Endothelial cell of umbilical vein (primary cell): ENCODE measurements at regions not wholly inside any gene's neighbourhood (a gene's known extent, or its start where the extent isn't known, plus 50 kb on each side); places are given as distances from the start of the nearest gene placed in this dataset.
"Not testable (repeated sequence)": the region's sequence is repeated elsewhere in the genome, so short reads cannot be mapped to it uniquely, and the experiment has no call there.

Source experiments
- CTCF ChIP-seq, 2 donors: IDR thresholded peaks; 1 replicate in 1 of 2; 2 replicates in 1 of 2; pipeline ENCODE4 v1.5.1; 2011; ENCODE audit warnings: low read length in 2 of 2, mild to moderate bottlenecking in 2 of 2, moderate library complexity in 2 of 2, control low read depth in 1 of 2, inconsistent platforms in 1 of 2, low read depth in 1 of 2; ENCODE audit not compliant: insufficient read depth in 1 of 2; ENCODE audit errors: extremely low read depth in 1 of 2
- POLR2A ChIP-seq: IDR thresholded peaks from 2 replicates; pipeline ENCODE4 v1.6.1; 2012; ENCODE audit warnings: low read depth, mild to moderate bottlenecking, control low read depth, low read length

DNA sequence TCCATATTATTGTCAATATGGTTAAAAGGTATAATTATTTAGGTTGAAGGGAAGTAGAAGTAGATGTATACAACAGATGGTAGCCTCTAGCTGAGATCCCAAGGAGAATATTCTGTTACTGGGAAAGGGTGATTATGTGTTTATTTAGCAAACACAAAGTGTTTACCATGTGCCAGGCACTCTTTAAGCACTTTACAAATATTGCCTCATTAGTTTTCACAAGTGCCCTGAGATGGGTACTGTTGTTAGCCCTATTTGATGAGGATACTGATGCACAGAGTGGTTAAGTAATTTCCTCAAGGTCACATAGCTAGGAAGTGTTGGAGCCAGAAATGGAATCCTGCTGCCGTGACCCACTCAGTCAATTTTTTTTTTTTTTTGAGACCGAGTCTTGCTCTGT is 60.3 kb upstream of the NIPA1 start:
- TF ChIP-seq CTCF (IDR thresholded peaks at IDR 0.05; ENCODE audit: extremely low read depth in 1 of 2, insufficient read depth in 1 of 2, low read depth in 1 of 2, low read length in 2 of 2); POLR2A: not testable (repeated sequence)
